COR-L47 (cell line): ENCODE measurements at regions not wholly inside any gene's neighbourhood (a gene's known extent, or its start where the extent isn't known, plus 50 kb on each side); places are given as distances from the start of the nearest gene placed in this dataset.
A peak's percentile ranks its signal among the peaks of the same experiment; 100 is the strongest.

Experiments used
- DNase-seq: peaks from one replicate; lab custom pipeline; 2025; lab: John Stamatoyannopoulos, UW

- no peak for DNase-seq
Measured at GRCh38 chr5:105695941-105696340, 1974.8 kb downstream of the EFNA5 start.

- DNase-seq = no peak
Measured at GRCh38 chr5:105689596-105689995, 1981.1 kb downstream of the EFNA5 start.

- no peak for DNase-seq
Measured at GRCh38 chr5:105688227-105688792, 1982.4 kb downstream of the EFNA5 start.

GRCh38 chr5:105687493-105687892 is 1983.2 kb downstream of the EFNA5 start:
- no peak for DNase-seq

GRCh38 chr5:105685884-105686283 is 1984.9 kb downstream of the EFNA5 start:
- DNase-seq = no peak

GRCh38 chr5:105684799-105685198 is 1985.9 kb downstream of the EFNA5 start:
- DNase-seq = no peak

- no peak for DNase-seq
Measured at GRCh38 chr5:105680858-105681475, 1989.8 kb downstream of the EFNA5 start.

- DNase-seq = no peak
Measured at GRCh38 chr5:105677291-105677690, 1993.4 kb downstream of the EFNA5 start.

GRCh38 chr5:105670596-105670995 is 2000.1 kb downstream of the EFNA5 start:
- no peak for DNase-seq

- DNase-seq = no peak
Measured at GRCh38 chr5:105663671-105664070, 2007.1 kb downstream of the EFNA5 start.

- DNase-seq = no peak
Measured at GRCh38 chr5:105659396-105659795, 2011.3 kb downstream of the EFNA5 start.

GRCh38 chr5:105640328-105640727 is 2030.4 kb downstream of the EFNA5 start:
- no peak for DNase-seq

GRCh38 chr5:105639511-105639910 is 2031.2 kb downstream of the EFNA5 start:
- DNase-seq = no peak

GRCh38 chr5:105639068-105639467 is 2031.7 kb downstream of the EFNA5 start:
- no peak for DNase-seq

GRCh38 chr5:105638437-105638836 is 2032.3 kb downstream of the EFNA5 start:
- DNase-seq = no peak

- DNase-seq = no peak
Measured at GRCh38 chr5:105632043-105632442, 2038.7 kb downstream of the EFNA5 start.

GRCh38 chr5:105630803-105631202 is 2039.9 kb downstream of the EFNA5 start:
- no peak for DNase-seq

- DNase-seq = no peak
Measured at GRCh38 chr5:105619725-105620124, 2051.0 kb downstream of the EFNA5 start.

GRCh38 chr5:105617436-105618215 is 2053.1 kb downstream of the EFNA5 start:
- DNase-seq = no peak

- DNase-seq = no peak
Measured at GRCh38 chr5:105616599-105616998, 2054.0 kb upstream of the NUDT12 start.

GRCh38 chr5:105602406-105602805 is 2039.8 kb upstream of the NUDT12 start:
- peak; percentile 26 for DNase-seq

- no peak for DNase-seq
Measured at GRCh38 chr5:105593011-105593760, 2030.6 kb upstream of the NUDT12 start.
